Colonic mucosa (tissue), 4 donors: ENCODE measurements at regions not wholly inside any gene's neighbourhood (a gene's known extent, or its start where the extent isn't known, plus 50 kb on each side); places are given as distances from the start of the nearest gene placed in this dataset.

Source experiments
- DNase-seq: peaks from one replicate; pipeline ENCODE4 v3.0.0-alpha.2; 2020
- H3K27ac ChIP-seq: fragments of 200-600 bp; one replicate; pipeline ENCODE4 v1.8.0; 2021
- H3K27me3 ChIP-seq: fragments of 200-600 bp; one replicate; pipeline ENCODE4 v1.8.0; 2021
- H3K36me3 ChIP-seq: fragments of 200-600 bp; one replicate; pipeline ENCODE4 v1.8.0; 2021
- H3K4me1 ChIP-seq: fragments of 200-600 bp; one replicate; pipeline ENCODE4 v1.8.0; 2021; ENCODE audit warnings: mild to moderate bottlenecking
- H3K4me3 ChIP-seq: fragments of 200-600 bp; one replicate; pipeline ENCODE4 v1.8.0; 2021
- H3K9ac ChIP-seq, 2 donors: one replicate each; pipeline ENCODE4 v1.7.0; 2013; ENCODE audit warnings: control low read depth in 2 of 2, low read depth in 2 of 2, low read length in 2 of 2
- H3K9me3 ChIP-seq: fragments of 200-600 bp; one replicate; pipeline ENCODE4 v1.8.0; 2021
- CTCF ChIP-seq: fragments of 200-600 bp; IDR thresholded peaks from one replicate; pipeline ENCODE4 v1.8.0; 2022; ENCODE audit warnings: antibody characterized with exemption, mild to moderate bottlenecking
- intact Hi-C: fragments of 100-400 bp; cut with DNase I; formaldehyde crosslinking; loops from one replicate; pipeline ENCODE4 v1.14.1; 2022
- donor health status: healthy.
- donor health status: DM: no; HTN: no; CAD: no.
- donor health status: DM: no; HTN: no; CAD: no.

GRCh38 chr5:126195410-126196100 lies 227.7 kb upstream of the GRAMD2B start:
- Histone ChIP-seq H3K4me1 (no peaks in the 10 kb centered on the region), H3K27me3 (no peaks in the 10 kb centered on the region), H3K4me3 (no peak overlapping the region), H3K36me3 (no peaks in the 10 kb centered on the region), H3K27ac (no peak overlapping the region), H3K9ac (no peak overlapping the region), H3K9me3 (no peaks in the 10 kb centered on the region)
- DNase-seq = no peak
- TF ChIP-seq CTCF = no peak
- intact Hi-C loops = no loop called here

- H3K9ac ChIP-seq = no peak overlapping the region
- H3K27ac ChIP-seq = no peak overlapping the region
- no peaks in the 10 kb centered on the region for H3K27me3 ChIP-seq
- H3K4me1 ChIP-seq = no peaks in the 10 kb centered on the region
- no peak overlapping the region for H3K4me3 ChIP-seq
- H3K9me3 ChIP-seq = no peaks in the 10 kb centered on the region
- TF ChIP-seq CTCF = no peak
- no peaks in the 10 kb centered on the region for H3K36me3 ChIP-seq
- intact Hi-C loops = no loop called here
- DNase-seq = no peak
Observed at GRCh38 chr5:126198531-126198930, 224.7 kb upstream of the GRAMD2B start.

GRCh38 chr5:126199467-126199866 lies 223.7 kb upstream of the GRAMD2B start:
- Histone ChIP-seq H3K36me3 (no peaks in the 10 kb centered on the region), H3K4me3 (no peak overlapping the region), H3K9ac (no peak overlapping the region), H3K9me3 (no peaks in the 10 kb centered on the region), H3K27ac (no peak overlapping the region), H3K4me1 (no peaks in the 10 kb centered on the region), H3K27me3 (no peaks in the 10 kb centered on the region)
- intact Hi-C loops = no loop called here
- TF ChIP-seq CTCF = no peak
- no peak for DNase-seq

- no peaks in the 10 kb centered on the region for H3K4me1 ChIP-seq
- no peak for DNase-seq
- no peak overlapping the region for H3K27ac ChIP-seq
- H3K9ac ChIP-seq = no peak overlapping the region
- TF ChIP-seq CTCF = no peak
- intact Hi-C loops = no loop called here
- H3K4me3 ChIP-seq = no peak overlapping the region
- H3K36me3 ChIP-seq = no peaks in the 10 kb centered on the region
- H3K27me3 ChIP-seq = no peaks in the 10 kb centered on the region
- H3K9me3 ChIP-seq = no peaks in the 10 kb centered on the region
Observed at GRCh38 chr5:126208691-126209090, 214.5 kb upstream of the GRAMD2B start.

- no peaks in the 10 kb centered on the region for H3K4me1 ChIP-seq
- no peak overlapping the region for H3K9ac ChIP-seq
- H3K4me3 ChIP-seq = no peak overlapping the region
- no peak for DNase-seq
- H3K27ac ChIP-seq = no peak overlapping the region
- no peaks in the 10 kb centered on the region for H3K9me3 ChIP-seq
- intact Hi-C loops = no loop called here
- no peaks in the 10 kb centered on the region for H3K27me3 ChIP-seq
- no peak for TF ChIP-seq CTCF
- no peaks in the 10 kb centered on the region for H3K36me3 ChIP-seq
Observed at GRCh38 chr5:126210955-126211354, 212.3 kb upstream of the GRAMD2B start.
